HG03354 (cell line): ENCODE measurements at regions not wholly inside any gene's neighbourhood (a gene's known extent, or its start where the extent isn't known, plus 50 kb on each side); places are given as distances from the start of the nearest gene placed in this dataset.
"Not testable (repeated sequence)": the region's sequence is repeated elsewhere in the genome, so short reads cannot be mapped to it uniquely, and the experiment has no call there.

Source experiments
- ATAC-seq: cut with Tn5 transposase; IDR thresholded peaks from one replicate; pipeline ENCODE4 v1.9.1; 2021; ENCODE audit warnings: mild to moderate bottlenecking; ENCODE audit not compliant: unreplicated experiment, poor library complexity, severe bottlenecking

GRCh38 chr3:118781839-118782238, 252.8 kb downstream of the IGSF11 start:
- ATAC-seq = no peak

- peak; percentile 96 for ATAC-seq
These were observed 251.9 kb downstream of the IGSF11 start for GRCh38 chr3:118782755-118783202.

- no peak for ATAC-seq
These were observed 249.2 kb downstream of the IGSF11 start for GRCh38 chr3:118785415-118785814.

GRCh38 chr3:118791246-118791645, 243.4 kb downstream of the IGSF11 start:
- ATAC-seq = no peak

- no peak for ATAC-seq
These were observed 242.5 kb downstream of the IGSF11 start for GRCh38 chr3:118792191-118792590.

- ATAC-seq = no peak
These were observed 241.5 kb downstream of the IGSF11 start for GRCh38 chr3:118793176-118793575.

GRCh38 chr3:118799303-118799702, 235.3 kb downstream of the IGSF11 start:
- no peak for ATAC-seq

GRCh38 chr3:118801899-118802298, 232.7 kb downstream of the IGSF11 start:
- ATAC-seq = no peak

- no peak for ATAC-seq
These were observed 232.1 kb downstream of the IGSF11 start for GRCh38 chr3:118802325-118803095.

- no peak for ATAC-seq
These were observed 231.6 kb downstream of the IGSF11 start for GRCh38 chr3:118803096-118803476.

- no peak for ATAC-seq
These were observed 229.6 kb downstream of the IGSF11 start for GRCh38 chr3:118805007-118805406.

- ATAC-seq = no peak
These were observed 228.2 kb downstream of the IGSF11 start for GRCh38 chr3:118806423-118806822.

GRCh38 chr3:118807349-118807748, 227.3 kb downstream of the IGSF11 start:
- ATAC-seq = not testable (repeated sequence)

GRCh38 chr3:118808723-118809122, 225.9 kb downstream of the IGSF11 start:
- no peak for ATAC-seq

GRCh38 chr3:118809696-118810498, 224.7 kb downstream of the IGSF11 start:
- peak; percentile 52 for ATAC-seq

- peak; percentile 7 for ATAC-seq
These were observed 224.1 kb downstream of the IGSF11 start for GRCh38 chr3:118810499-118811035.

- no peak for ATAC-seq
These were observed 223.4 kb downstream of the IGSF11 start for GRCh38 chr3:118811236-118811732.

GRCh38 chr3:118813472-118813871, 221.2 kb downstream of the IGSF11 start:
- ATAC-seq = no peak

- peak; percentile 92 for ATAC-seq
These were observed 216.9 kb downstream of the IGSF11 start for GRCh38 chr3:118817748-118818165.

- ATAC-seq = no peak
These were observed 216.3 kb downstream of the IGSF11 start for GRCh38 chr3:118818386-118818785.
